Astrocyte (in vitro differentiated cells and primary cell): ENCODE measurements at regions not wholly inside any gene's neighbourhood (a gene's known extent, or its start where the extent isn't known, plus 50 kb on each side); places are given as distances from the start of the nearest gene placed in this dataset.

Source experiments
- DNase-seq: peaks from one replicate; pipeline ENCODE4 v3.0.0-alpha.2; 2010; ENCODE audit warnings: low read depth
- FAIRE-seq: peaks from 2 replicates; lab custom pipeline; 2011; peaks lifted over from hg19 to GRCh38; lab: Jason Lieb, UNC
- H2AFZ ChIP-seq: 2 replicates; pipeline ENCODE4 v1.6.0; 2012; ENCODE audit warnings: low read depth, low read length, inconsistent platforms
- H3K27ac ChIP-seq: 2 replicates; pipeline ENCODE4 v1.5.1; 2011; ENCODE audit warnings: low read depth, low read length, inconsistent platforms
- H3K27me3 ChIP-seq: 2 replicates; pipeline ENCODE4 v1.6.0; 2011; ENCODE audit warnings: low read length, inconsistent platforms; ENCODE audit not compliant: insufficient read depth
- H3K36me3 ChIP-seq: 2 replicates; pipeline ENCODE4 v1.5.1; 2011; ENCODE audit warnings: low read length, inconsistent platforms; ENCODE audit not compliant: insufficient read depth
- H3K4me1 ChIP-seq: 2 replicates; pipeline ENCODE4 v1.5.1; 2011; ENCODE audit warnings: low read length, inconsistent platforms; ENCODE audit not compliant: insufficient read depth
- H3K4me2 ChIP-seq: 2 replicates; pipeline ENCODE4 v1.6.0; 2012; ENCODE audit warnings: low read length, inconsistent platforms
- H3K4me3 ChIP-seq: 2 replicates; pipeline ENCODE4 v1.5.1; 2011; ENCODE audit warnings: low read depth, mild to moderate bottlenecking, low read length, inconsistent platforms; ENCODE audit not compliant: insufficient read depth
- H3K79me2 ChIP-seq: 2 replicates; pipeline ENCODE4 v1.6.0; 2012; ENCODE audit warnings: mild to moderate bottlenecking, low read length, inconsistent platforms; ENCODE audit not compliant: insufficient read depth
- H3K9ac ChIP-seq: 2 replicates; pipeline ENCODE4 v1.6.0; 2012; ENCODE audit warnings: mild to moderate bottlenecking, low read length, inconsistent platforms
- H3K9me3 ChIP-seq: 2 replicates; pipeline ENCODE4 v1.5.1; 2012; ENCODE audit warnings: low read depth, mild to moderate bottlenecking, low read length, inconsistent platforms; ENCODE audit not compliant: insufficient read depth
- H4K20me1 ChIP-seq: 2 replicates; pipeline ENCODE4 v1.6.0; 2012; ENCODE audit warnings: low read length, inconsistent platforms; ENCODE audit not compliant: insufficient read depth
- H3K27ac Mint-ChIP-seq: one replicate; pipeline ENCODE4 v1.8.0; 2021; ENCODE audit warnings: mild to moderate bottlenecking, mixed read lengths; ENCODE audit not compliant: unreplicated experiment
- H3K27me3 Mint-ChIP-seq: one replicate; pipeline ENCODE4 v1.8.0; 2021; ENCODE audit warnings: low read depth, mixed read lengths; ENCODE audit not compliant: unreplicated experiment
- H3K36me3 Mint-ChIP-seq: one replicate; pipeline ENCODE4 v1.8.0; 2021; ENCODE audit warnings: low read depth, mixed read lengths; ENCODE audit not compliant: unreplicated experiment
- H3K4me1 Mint-ChIP-seq: one replicate; pipeline ENCODE4 v1.8.0; 2021; ENCODE audit warnings: low read depth, mixed read lengths; ENCODE audit not compliant: unreplicated experiment
- H3K4me3 Mint-ChIP-seq: one replicate; pipeline ENCODE4 v1.8.0; 2021; ENCODE audit warnings: mild to moderate bottlenecking, moderate library complexity, mixed read lengths; ENCODE audit not compliant: unreplicated experiment
- H3K9me3 Mint-ChIP-seq: one replicate; pipeline ENCODE4 v1.8.0; 2021; ENCODE audit warnings: mild to moderate bottlenecking, mixed read lengths; ENCODE audit not compliant: unreplicated experiment
- CTCF ChIP-seq: IDR thresholded peaks from 2 replicates; pipeline ENCODE4 v1.5.1; 2011; ENCODE audit warnings: low read depth, mild to moderate bottlenecking, inconsistent platforms, low read length, moderate library complexity; ENCODE audit not compliant: insufficient read depth
- EZH2 ChIP-seq: IDR thresholded peaks from 2 replicates; pipeline ENCODE4 v1.6.1; 2012; ENCODE audit warnings: mild to moderate bottlenecking, low read length, inconsistent platforms; ENCODE audit not compliant: insufficient read depth

DNA sequence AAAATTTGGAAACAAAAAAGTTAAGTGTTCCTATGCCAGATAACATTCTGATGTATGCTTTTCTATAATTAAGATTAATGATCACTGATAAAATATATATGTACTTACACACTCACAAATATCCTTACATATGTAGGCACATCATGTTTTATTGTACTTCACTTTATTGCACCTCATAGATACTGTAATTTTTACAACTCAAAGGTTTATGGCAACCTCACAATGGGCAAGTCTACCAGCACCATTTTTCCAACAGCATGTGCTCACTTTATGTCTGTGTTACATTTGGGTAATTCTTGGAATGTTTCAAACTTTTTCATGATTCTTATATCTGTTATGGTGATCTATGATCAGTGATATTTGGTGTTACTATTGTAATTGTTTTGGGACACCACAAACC is 57.8 kb upstream of the GPRIN3 start:
- Histone ChIP-seq H3K9me3 (no peaks in the 10 kb centered on the region), H3K27me3 (no peaks in the 10 kb centered on the region), H3K27ac (no peak overlapping the region), H3K4me2 (no peak overlapping the region), H2AFZ (no peak overlapping the region), H3K9ac (no peak overlapping the region), H3K79me2 (no peaks in the 10 kb centered on the region), H3K36me3 (no peaks in the 10 kb centered on the region), H4K20me1 (no peaks in the 10 kb centered on the region), H3K4me3 (no peak overlapping the region), H3K4me1 (no peaks in the 10 kb centered on the region)
- Mint-ChIP-seq H3K27me3 (no peaks in the 10 kb centered on the region), H3K4me3 (no peak overlapping the region), H3K4me1 (no peaks in the 10 kb centered on the region), H3K27ac (no peak overlapping the region), H3K36me3 (no peaks in the 10 kb centered on the region), H3K9me3 (no peaks in the 10 kb centered on the region)
- no peak for FAIRE-seq
- no peak for TF ChIP-seq EZH2
- TF ChIP-seq CTCF, result no peak
- no peak for DNase-seq

DNA sequence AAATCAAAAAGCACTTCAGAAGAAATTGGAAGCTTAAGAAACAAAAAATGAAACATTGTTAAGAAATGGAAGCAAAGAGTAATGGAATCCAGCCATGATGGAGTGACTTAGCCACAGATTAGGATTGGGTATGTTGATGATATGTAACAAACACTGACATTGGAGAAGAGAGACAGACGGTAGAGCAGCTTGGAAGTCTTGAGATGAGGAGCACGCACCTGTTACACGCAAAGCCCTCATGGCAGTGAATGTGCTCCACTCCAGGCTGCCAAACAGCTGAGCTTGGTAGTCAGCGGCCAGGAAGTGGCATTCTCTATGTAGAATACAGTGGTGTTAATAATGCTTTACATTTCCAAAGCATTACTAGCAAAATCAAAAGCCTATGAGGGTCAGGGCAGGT is 56.9 kb upstream of the GPRIN3 start:
- Histone ChIP-seq H4K20me1 (no peaks in the 10 kb centered on the region), H3K4me1 (no peaks in the 10 kb centered on the region), H3K27me3 (no peaks in the 10 kb centered on the region), H3K9me3 (no peaks in the 10 kb centered on the region), H3K79me2 (no peaks in the 10 kb centered on the region), H3K9ac (no peak overlapping the region), H3K4me3 (no peak overlapping the region), H3K4me2 (no peak overlapping the region), H3K27ac (no peak overlapping the region), H3K36me3 (no peaks in the 10 kb centered on the region), H2AFZ (no peak overlapping the region)
- Mint-ChIP-seq H3K4me3 (no peak overlapping the region), H3K4me1 (no peaks in the 10 kb centered on the region), H3K27ac (peak overlapping the region; percentile 3), H3K9me3 (no peaks in the 10 kb centered on the region), H3K36me3 (no peaks in the 10 kb centered on the region), H3K27me3 (no peaks in the 10 kb centered on the region)
- TF ChIP-seq EZH2 (no peak), CTCF (no peak)
- DNase-seq (no peak), FAIRE-seq (no peak)

DNA sequence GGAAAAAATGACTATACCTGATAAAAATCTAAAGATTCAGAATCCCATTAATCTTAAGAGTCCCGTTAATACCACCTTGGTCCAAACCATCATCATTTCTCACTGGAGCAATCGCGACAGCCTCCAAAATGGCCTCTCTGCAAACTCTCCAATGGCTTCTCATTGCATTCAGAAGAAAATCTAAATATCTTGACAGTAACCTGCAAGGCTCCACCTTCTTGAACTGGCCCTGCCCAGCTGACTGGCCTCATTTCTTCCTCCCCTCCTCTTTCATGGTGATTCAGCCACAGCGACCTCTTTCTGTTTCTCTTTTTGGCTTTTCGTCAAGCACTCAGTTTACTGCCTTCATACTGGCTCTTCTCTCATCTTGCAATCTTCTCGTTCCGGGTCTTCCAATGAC is 56.2 kb upstream of the GPRIN3 start:
- H3K4me1 ChIP-seq, result no peaks in the 10 kb centered on the region
- no peaks in the 10 kb centered on the region for H3K36me3 ChIP-seq
- no peaks in the 10 kb centered on the region for H3K79me2 ChIP-seq
- H3K4me3 ChIP-seq, result no peak overlapping the region
- H3K9me3 ChIP-seq, result no peaks in the 10 kb centered on the region
- no peak for FAIRE-seq
- no peak overlapping the region for H3K4me2 ChIP-seq
- no peaks in the 10 kb centered on the region for H4K20me1 ChIP-seq
- H3K27me3 ChIP-seq, result no peaks in the 10 kb centered on the region
- DNase-seq, result no peak
- TF ChIP-seq EZH2 (no peak), CTCF (no peak)
- Mint-ChIP-seq H3K4me3 (no peak overlapping the region), H3K36me3 (no peaks in the 10 kb centered on the region), H3K9me3 (no peaks in the 10 kb centered on the region), H3K27ac (peak overlapping the region; percentile 36), H3K27me3 (no peaks in the 10 kb centered on the region), H3K4me1 (no peaks in the 10 kb centered on the region)
- H2AFZ ChIP-seq, result no peak overlapping the region
- H3K27ac ChIP-seq, result no peak overlapping the region
- no peak overlapping the region for H3K9ac ChIP-seq
